Adipocyte (in vitro differentiated cells): ENCODE measurements at regions not wholly inside any gene's neighbourhood (a gene's known extent, or its start where the extent isn't known, plus 50 kb on each side); places are given as distances from the start of the nearest gene placed in this dataset.
A peak's percentile ranks its signal among the peaks of the same experiment; 100 is the strongest.

ENCODE experiments used
- DNase-seq: peaks from one replicate; pipeline ENCODE4 v3.0.0-alpha.2; 2015; ENCODE audit warnings: low read depth
- H3K27me3 ChIP-seq: replicated peaks from 2 replicates; pipeline ENCODE4 v1.7.0; 2013; ENCODE audit warnings: mild to moderate bottlenecking, low read length, moderate library complexity; ENCODE audit not compliant: control insufficient read depth, insufficient read depth
- H3K36me3 ChIP-seq: 2 replicates; pipeline ENCODE4 v1.7.0; 2013; ENCODE audit warnings: low read length, mild to moderate bottlenecking, moderate library complexity; ENCODE audit not compliant: control insufficient read depth, insufficient read depth, severe bottlenecking
- H3K4me1 ChIP-seq: 2 replicates; pipeline ENCODE4 v1.7.0; 2013; ENCODE audit warnings: mild to moderate bottlenecking, low read length, moderate library complexity; ENCODE audit not compliant: control insufficient read depth, insufficient read depth
- H3K4me3 ChIP-seq: 2 replicates; pipeline ENCODE4 v1.7.0; 2013; ENCODE audit warnings: mild to moderate bottlenecking, low read length, moderate library complexity
- H3K9ac ChIP-seq: 2 replicates; pipeline ENCODE4 v1.7.0; 2013; ENCODE audit warnings: mild to moderate bottlenecking, low read length, moderate library complexity
- H3K9me3 ChIP-seq: 2 replicates; pipeline ENCODE4 v1.7.0; 2013; ENCODE audit warnings: mild to moderate bottlenecking, low read length, moderate library complexity; ENCODE audit not compliant: control insufficient read depth

DNA sequence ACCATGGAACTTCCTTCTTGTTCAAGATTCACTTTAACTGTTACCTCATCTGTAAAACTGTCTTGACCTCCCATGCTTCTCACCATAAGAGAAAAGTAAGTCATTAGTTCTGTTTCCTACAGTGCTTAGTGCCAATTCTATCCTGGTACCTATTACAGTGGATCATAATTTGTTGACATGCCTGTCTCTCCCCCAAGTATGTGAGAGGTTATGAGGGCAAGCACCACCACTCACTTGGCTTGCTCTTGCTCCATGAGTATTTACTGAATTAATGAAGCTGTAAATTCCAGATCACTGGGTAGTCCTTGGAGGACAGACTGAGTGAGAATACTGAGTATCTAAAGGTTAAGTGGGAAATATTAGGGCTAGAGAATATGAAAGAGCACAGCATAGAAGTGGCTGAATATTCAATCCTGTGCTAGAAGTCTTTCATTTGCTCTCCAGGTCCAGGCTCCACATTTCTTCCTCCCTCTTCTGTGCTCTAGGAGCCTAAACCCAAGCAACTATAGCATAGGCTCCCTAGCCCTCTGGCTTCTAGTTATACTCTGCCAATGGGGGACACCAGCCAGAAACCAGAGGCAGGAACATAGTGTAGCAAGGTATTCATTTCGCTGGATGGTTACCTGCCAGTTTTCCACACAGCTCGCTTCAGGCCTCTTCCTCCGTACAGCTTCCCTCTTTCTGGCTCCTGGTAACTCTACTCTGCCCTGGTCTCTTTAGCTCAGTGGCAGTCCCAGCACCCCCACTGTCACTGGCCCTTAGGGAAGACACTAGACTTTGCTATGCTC, 118.2 kb upstream of the SLC5A12 start:
- peaks cover 56% of the 10 kb centered on the region for H3K4me1 ChIP-seq
- no peaks in the 10 kb centered on the region for H3K36me3 ChIP-seq
- no peaks in the 10 kb centered on the region for H3K9me3 ChIP-seq
- no peak overlapping the region for H3K4me3 ChIP-seq
- H3K9ac ChIP-seq, result no peak overlapping the region
- no peaks in the 10 kb centered on the region for H3K27me3 ChIP-seq
- DNase-seq, result no peak

DNA sequence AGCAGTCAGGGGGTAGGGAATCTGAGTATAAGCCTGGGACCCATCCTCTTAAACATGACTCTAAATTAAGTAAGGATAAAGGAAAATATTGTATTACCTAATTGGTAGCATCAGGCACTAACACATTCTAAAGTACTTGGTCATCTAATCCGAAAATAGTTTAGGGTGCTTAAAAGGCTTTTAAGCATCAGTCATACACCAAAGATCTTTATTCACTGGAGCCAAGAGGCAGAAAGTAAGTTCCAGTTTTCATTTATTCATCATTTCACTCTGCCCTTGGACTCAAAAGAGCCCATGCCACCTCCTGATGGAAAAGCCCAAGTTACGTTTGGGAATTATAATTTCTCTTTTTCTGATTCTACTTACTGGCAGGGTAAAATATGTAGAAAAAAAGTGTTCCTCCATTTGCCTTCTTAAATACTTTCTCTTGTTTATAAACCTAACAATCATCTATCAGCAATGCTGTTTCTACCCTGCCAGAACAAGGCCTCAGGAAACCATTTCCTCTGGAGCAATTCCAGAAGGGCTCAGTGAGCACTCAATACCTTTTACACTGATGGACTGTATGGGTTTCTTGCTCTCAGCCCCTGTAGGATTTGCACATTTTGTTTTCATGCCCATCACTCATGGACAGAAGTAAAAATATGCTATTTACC, 120.1 kb upstream of the SLC5A12 start:
- Histone ChIP-seq H3K4me1 (peaks cover 67% of the 10 kb centered on the region), H3K9me3 (no peaks in the 10 kb centered on the region), H3K36me3 (no peaks in the 10 kb centered on the region), H3K27me3 (no peaks in the 10 kb centered on the region), H3K9ac (peak overlapping the region; percentile 73), H3K4me3 (peak overlapping the region; percentile 33)
- peak; percentile 69 for DNase-seq

DNA sequence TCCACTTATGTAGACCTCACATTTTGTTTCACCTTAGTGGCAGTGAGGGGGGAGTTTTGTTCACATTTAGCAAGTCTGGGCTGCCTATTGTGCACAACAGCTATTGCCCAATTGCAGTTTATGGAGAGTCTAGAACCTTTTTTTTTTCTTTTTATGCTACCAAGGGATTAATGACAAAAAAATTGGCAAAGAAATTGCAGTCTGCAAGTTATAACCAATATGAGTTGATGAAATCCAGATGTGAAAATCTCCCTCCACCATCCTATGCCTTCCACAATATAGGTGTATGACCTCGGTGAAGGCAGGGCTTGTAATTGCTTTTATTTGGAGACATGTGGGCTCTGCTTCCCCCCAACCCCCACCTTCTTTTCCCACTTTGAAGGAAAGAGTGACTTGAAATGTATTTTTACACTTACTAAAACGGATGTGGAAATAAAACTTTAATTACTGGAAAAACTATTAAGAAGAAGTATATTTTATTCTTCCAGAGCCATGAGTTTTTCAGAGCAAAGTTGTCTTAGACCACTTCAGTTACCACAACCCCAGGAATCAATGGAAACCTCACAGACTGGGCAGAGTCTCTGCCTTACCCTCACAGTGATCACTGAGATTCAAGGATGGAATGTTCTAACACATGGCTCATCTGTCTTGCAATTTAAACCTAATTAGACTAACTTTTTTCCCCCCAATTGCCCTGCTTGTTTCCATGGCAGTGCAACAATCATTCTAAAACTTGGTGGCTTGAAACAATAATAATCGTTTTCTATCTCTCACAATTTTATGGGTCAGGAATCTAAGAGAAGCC, 120.8 kb upstream of the SLC5A12 start:
- Histone ChIP-seq H3K36me3 (no peaks in the 10 kb centered on the region), H3K9ac (peak overlapping the region; percentile 73), H3K27me3 (no peaks in the 10 kb centered on the region), H3K4me3 (peak overlapping the region; percentile 33), H3K9me3 (no peaks in the 10 kb centered on the region), H3K4me1 (peaks cover 74% of the 10 kb centered on the region)
- DNase-seq, result peak; percentile 70

DNA sequence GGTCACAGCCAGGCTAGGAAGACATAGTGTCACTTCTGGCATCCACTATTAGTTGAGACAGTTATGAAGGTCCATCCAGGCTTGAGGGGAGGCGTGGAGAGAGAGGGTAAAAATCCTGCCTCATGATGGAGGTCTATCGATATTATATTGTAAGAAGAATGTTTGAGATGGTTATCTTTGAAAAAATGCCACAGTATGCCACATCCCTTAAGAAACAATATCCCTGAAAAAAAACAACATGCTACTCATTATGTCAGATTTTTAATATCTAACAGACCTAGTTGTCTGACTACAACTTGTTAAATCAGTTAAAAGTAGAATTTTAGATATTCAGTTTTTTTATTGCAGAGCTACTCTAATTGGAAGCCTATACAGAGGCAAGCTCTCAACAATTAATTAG, 121.7 kb upstream of the SLC5A12 start:
- H3K4me1 ChIP-seq, result peaks cover 83% of the 10 kb centered on the region
- no peaks in the 10 kb centered on the region for H3K9me3 ChIP-seq
- H3K9ac ChIP-seq, result peak overlapping the region; percentile 73
- no peak overlapping the region for H3K4me3 ChIP-seq
- H3K27me3 ChIP-seq, result no peaks in the 10 kb centered on the region
- no peaks in the 10 kb centered on the region for H3K36me3 ChIP-seq
- no peak for DNase-seq

DNA sequence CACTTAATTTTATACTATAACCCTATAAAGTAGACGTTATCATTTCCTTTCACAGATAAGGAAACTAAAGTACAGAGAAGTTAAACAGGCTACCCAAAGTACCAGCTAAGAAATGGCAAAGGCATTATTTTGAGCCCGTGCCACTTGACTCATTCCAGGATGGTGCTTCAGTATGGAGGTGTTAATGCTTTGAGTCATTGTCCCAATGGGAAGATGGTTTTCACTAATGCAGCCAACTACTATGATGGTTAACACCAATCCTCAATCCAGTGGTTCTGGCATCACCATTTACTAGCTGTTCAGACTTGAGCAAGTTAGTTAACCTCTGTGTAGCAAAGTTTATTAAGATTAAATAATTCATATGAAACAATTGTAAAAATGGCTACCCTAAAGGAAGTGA, 123.1 kb upstream of the SLC5A12 start:
- H3K36me3 ChIP-seq, result no peaks in the 10 kb centered on the region
- no peak for DNase-seq
- H3K9ac ChIP-seq, result no peak overlapping the region
- peaks cover 85% of the 10 kb centered on the region for H3K4me1 ChIP-seq
- no peaks in the 10 kb centered on the region for H3K9me3 ChIP-seq
- no peaks in the 10 kb centered on the region for H3K27me3 ChIP-seq
- no peak overlapping the region for H3K4me3 ChIP-seq

DNA sequence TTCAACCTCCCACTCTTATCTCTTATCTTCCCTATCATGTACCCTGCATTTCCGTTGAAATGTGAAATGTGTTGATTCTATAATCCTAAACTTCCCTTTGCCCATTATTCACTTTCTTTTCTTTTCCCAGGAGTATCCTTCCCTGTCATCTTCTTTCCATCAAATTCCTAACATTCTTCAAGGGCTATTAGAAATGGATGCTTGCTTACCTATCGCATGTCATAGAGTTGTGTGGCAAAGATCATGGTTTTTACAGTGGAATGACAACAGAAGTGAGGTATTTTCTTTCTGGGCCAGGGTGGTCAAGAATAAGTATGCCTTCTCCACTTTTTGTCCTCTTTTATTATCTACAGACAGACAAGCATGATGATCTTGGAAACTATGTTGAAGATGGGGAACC, 124.4 kb upstream of the SLC5A12 start:
- Histone ChIP-seq H3K27me3 (no peaks in the 10 kb centered on the region), H3K4me3 (no peak overlapping the region), H3K9ac (no peak overlapping the region), H3K4me1 (peaks cover 77% of the 10 kb centered on the region), H3K36me3 (no peaks in the 10 kb centered on the region), H3K9me3 (no peaks in the 10 kb centered on the region)
- no peak for DNase-seq

DNA sequence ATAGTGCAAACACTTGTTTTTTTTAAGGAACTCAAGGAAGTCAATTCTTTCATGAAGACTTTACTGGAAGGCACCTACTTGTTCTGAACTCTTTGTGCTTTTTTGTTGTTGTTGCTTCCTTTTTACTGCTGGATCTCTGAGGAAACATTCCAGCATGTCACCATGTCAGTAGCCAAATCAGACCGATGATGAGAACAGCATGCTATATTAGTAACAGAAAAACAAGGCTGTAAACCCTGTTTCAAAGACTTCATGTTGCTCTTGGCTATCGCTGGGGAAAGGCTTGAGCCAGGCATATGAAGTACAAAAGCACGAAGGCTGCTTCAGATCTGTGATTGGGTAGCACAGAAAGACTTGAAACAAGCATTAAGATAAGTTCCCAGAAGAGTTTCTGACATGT, 125.6 kb upstream of the SLC5A12 start:
- Histone ChIP-seq H3K27me3 (no peaks in the 10 kb centered on the region), H3K4me3 (peak overlapping the region; percentile 5), H3K9ac (peak overlapping the region; percentile 51), H3K9me3 (no peaks in the 10 kb centered on the region), H3K36me3 (no peaks in the 10 kb centered on the region), H3K4me1 (peaks cover 65% of the 10 kb centered on the region)
- peak; percentile 41 for DNase-seq

DNA sequence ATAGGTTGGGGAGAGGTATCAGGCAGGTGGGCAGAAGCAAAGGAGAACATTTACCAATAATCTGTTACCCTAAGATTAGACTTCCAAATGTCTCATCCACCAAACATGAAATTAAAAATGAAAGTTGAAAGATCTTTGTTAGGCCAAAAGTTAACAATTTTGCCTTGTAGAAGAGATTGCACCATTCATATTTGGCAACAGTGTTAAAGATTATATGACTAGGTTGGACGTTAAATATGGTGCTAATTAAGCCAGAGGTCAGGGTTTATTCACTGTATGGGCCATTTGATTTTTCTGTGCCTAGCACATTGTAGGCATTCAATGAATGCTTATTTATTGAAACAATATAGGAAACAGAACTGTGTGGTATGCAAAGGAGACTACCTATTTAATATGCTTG, 126.1 kb upstream of the SLC5A12 start:
- no peaks in the 10 kb centered on the region for H3K36me3 ChIP-seq
- DNase-seq, result no peak
- peak overlapping the region; percentile 5 for H3K4me3 ChIP-seq
- H3K27me3 ChIP-seq, result no peaks in the 10 kb centered on the region
- H3K9ac ChIP-seq, result peak overlapping the region; percentile 51
- peaks cover 62% of the 10 kb centered on the region for H3K4me1 ChIP-seq
- H3K9me3 ChIP-seq, result no peaks in the 10 kb centered on the region

DNA sequence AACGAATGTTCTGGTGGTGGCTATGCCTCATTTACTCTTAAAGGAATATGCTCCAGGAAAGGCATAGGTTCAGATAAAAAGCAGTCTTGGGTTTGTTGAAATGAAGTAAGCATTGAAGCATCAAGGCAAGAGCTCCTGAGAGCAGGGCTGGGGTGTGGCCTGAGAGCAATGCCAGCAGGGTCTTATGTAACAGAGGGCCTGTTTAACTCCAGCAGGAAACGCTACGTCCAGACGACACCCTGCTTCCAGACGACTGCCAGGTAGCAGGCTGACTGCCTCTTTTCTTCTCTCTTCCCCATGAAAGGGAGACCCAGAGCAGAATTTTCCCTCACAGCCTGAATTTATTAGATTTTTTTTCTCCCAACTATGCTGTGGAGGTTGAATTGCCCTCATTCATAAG, 127.2 kb upstream of the SLC5A12 start:
- no peak overlapping the region for H3K4me3 ChIP-seq
- peak overlapping the region; percentile 28 for H3K9ac ChIP-seq
- no peaks in the 10 kb centered on the region for H3K9me3 ChIP-seq
- DNase-seq, result no peak
- H3K36me3 ChIP-seq, result no peaks in the 10 kb centered on the region
- peaks cover 63% of the 10 kb centered on the region for H3K4me1 ChIP-seq
- H3K27me3 ChIP-seq, result no peaks in the 10 kb centered on the region

DNA sequence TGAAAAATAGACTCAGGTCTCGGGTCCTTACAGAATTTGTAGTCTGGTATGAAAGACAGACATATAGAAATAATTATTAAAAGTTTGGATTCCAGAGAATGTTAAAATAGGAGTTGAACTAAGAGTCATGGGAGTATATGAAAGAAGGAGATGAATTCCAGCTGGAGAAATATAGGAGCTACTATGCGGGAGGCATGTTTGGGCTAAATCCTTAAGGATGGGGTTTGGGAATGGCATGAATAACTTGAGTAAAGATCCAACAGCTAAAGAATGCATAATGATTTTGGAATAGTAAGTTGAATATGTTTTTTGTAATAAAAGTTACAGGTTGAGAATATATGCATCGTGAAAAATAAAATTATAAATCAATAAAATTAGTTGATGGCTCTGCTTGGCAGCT, 129.4 kb upstream of the SLC5A12 start:
- Histone ChIP-seq H3K9ac (no peak overlapping the region), H3K9me3 (no peaks in the 10 kb centered on the region), H3K27me3 (no peaks in the 10 kb centered on the region), H3K4me3 (no peak overlapping the region), H3K36me3 (no peaks in the 10 kb centered on the region), H3K4me1 (peaks cover 61% of the 10 kb centered on the region)
- DNase-seq, result no peak

DNA sequence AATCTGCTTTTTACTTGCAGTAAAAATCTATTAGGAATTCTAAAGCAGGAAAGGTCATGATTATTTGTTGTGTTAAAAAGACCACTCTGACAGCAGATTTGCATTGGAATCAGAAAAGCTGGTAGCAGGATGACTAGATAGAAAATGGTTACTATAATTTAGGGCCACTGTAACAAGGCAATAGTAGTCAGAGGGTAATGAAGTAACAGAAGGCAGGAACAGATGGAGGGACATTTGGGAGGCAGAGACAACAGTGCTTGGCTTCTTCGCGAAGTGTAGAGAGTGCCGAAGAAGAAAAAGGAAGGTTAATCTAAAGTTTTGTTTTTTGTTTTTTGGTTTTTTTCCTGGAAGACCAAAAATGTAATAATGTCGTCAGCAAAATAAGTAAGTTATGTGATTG, 129.8 kb upstream of the SLC5A12 start:
- H3K4me3 ChIP-seq, result no peak overlapping the region
- peaks cover 57% of the 10 kb centered on the region for H3K4me1 ChIP-seq
- no peak overlapping the region for H3K9ac ChIP-seq
- no peaks in the 10 kb centered on the region for H3K36me3 ChIP-seq
- H3K9me3 ChIP-seq, result no peaks in the 10 kb centered on the region
- no peaks in the 10 kb centered on the region for H3K27me3 ChIP-seq
- no peak for DNase-seq
